Chondrocyte (in vitro differentiated cells): ENCODE measurements at regions not wholly inside any gene's neighbourhood (a gene's known extent, or its start where the extent isn't known, plus 50 kb on each side); places are given as distances from the start of the nearest gene placed in this dataset.
A peak's percentile ranks its signal among the peaks of the same experiment; 100 is the strongest.
"Not testable (repeated sequence)": the region's sequence is repeated elsewhere in the genome, so short reads cannot be mapped to it uniquely, and the experiment has no call there.

Experiments used
- DNase-seq: peaks from one replicate; pipeline ENCODE4 v3.0.0; 2021; ENCODE audit warnings: mixed read lengths, low spot score
- H3K27ac Mint-ChIP-seq: one replicate; pipeline ENCODE4 v1.8.0; 2021; ENCODE audit warnings: mild to moderate bottlenecking, moderate library complexity, mixed read lengths; ENCODE audit not compliant: unreplicated experiment
- H3K27me3 Mint-ChIP-seq: 2 replicates; pipeline ENCODE4 v1.8.0; 2021; ENCODE audit warnings: low read depth, mixed read lengths
- H3K36me3 Mint-ChIP-seq: 2 replicates; pipeline ENCODE4 v1.8.0; 2021; ENCODE audit warnings: low read depth, mixed read lengths
- H3K4me1 Mint-ChIP-seq: 2 replicates; pipeline ENCODE4 v1.8.0; 2021; ENCODE audit warnings: low read depth, mild to moderate bottlenecking, mixed read lengths
- H3K4me3 Mint-ChIP-seq: one replicate; pipeline ENCODE4 v1.8.0; 2021; ENCODE audit warnings: mild to moderate bottlenecking, moderate library complexity, mixed read lengths; ENCODE audit not compliant: unreplicated experiment
- H3K9me3 Mint-ChIP-seq: 2 replicates; pipeline ENCODE4 v1.8.0; 2021; ENCODE audit warnings: low read depth, mixed read lengths
- CTCF ChIP-seq: fragments of 200-600 bp; sonication (generic); IDR thresholded peaks from 2 replicates; pipeline ENCODE4 v1.5.0; 2021; ENCODE audit warnings: antibody characterized with exemption, mild to moderate bottlenecking, moderate library complexity

GRCh38 chr1:95770581-95770980, 536.6 kb downstream of the RWDD3 start:
- no peak overlapping the region for H3K27ac Mint-ChIP-seq
- peaks cover 3% of the 10 kb centered on the region for H3K9me3 Mint-ChIP-seq
- no peak overlapping the region for H3K4me3 Mint-ChIP-seq
- H3K4me1 Mint-ChIP-seq = no peaks in the 10 kb centered on the region
- TF ChIP-seq CTCF = no peak
- peaks cover 7% of the 10 kb centered on the region for H3K27me3 Mint-ChIP-seq
- no peaks in the 10 kb centered on the region for H3K36me3 Mint-ChIP-seq
- DNase-seq = no peak

- no peak overlapping the region for H3K4me3 Mint-ChIP-seq
- no peaks in the 10 kb centered on the region for H3K4me1 Mint-ChIP-seq
- H3K36me3 Mint-ChIP-seq = no peaks in the 10 kb centered on the region
- H3K9me3 Mint-ChIP-seq = no peaks in the 10 kb centered on the region
- H3K27me3 Mint-ChIP-seq = peaks cover 5% of the 10 kb centered on the region
- DNase-seq = no peak
- TF ChIP-seq CTCF = no peak
- H3K27ac Mint-ChIP-seq = no peak overlapping the region
Observed at GRCh38 chr1:95778217-95778616, 544.2 kb downstream of the RWDD3 start.

GRCh38 chr1:95780836-95781235, 546.8 kb downstream of the RWDD3 start:
- Mint-ChIP-seq H3K27me3 (peaks cover 5% of the 10 kb centered on the region), H3K4me1 (no peaks in the 10 kb centered on the region), H3K4me3 (no peak overlapping the region), H3K27ac (no peak overlapping the region), H3K36me3 (no peaks in the 10 kb centered on the region), H3K9me3 (no peaks in the 10 kb centered on the region)
- no peak for TF ChIP-seq CTCF
- no peak for DNase-seq

- no peak overlapping the region for H3K4me3 Mint-ChIP-seq
- H3K9me3 Mint-ChIP-seq = peaks cover 3% of the 10 kb centered on the region
- no peak overlapping the region for H3K27ac Mint-ChIP-seq
- peaks cover 6% of the 10 kb centered on the region for H3K27me3 Mint-ChIP-seq
- no peaks in the 10 kb centered on the region for H3K4me1 Mint-ChIP-seq
- DNase-seq = no peak
- no peaks in the 10 kb centered on the region for H3K36me3 Mint-ChIP-seq
- no peak for TF ChIP-seq CTCF
Observed at GRCh38 chr1:95790136-95790535, 556.1 kb downstream of the RWDD3 start.

GRCh38 chr1:95793893-95794292, 559.9 kb downstream of the RWDD3 start:
- TF ChIP-seq CTCF = peak; percentile 23
- DNase-seq = no peak
- H3K4me1 Mint-ChIP-seq = no peaks in the 10 kb centered on the region
- H3K27me3 Mint-ChIP-seq = peaks cover 10% of the 10 kb centered on the region
- H3K27ac Mint-ChIP-seq = no peak overlapping the region
- no peak overlapping the region for H3K4me3 Mint-ChIP-seq
- H3K36me3 Mint-ChIP-seq = no peaks in the 10 kb centered on the region
- H3K9me3 Mint-ChIP-seq = no peaks in the 10 kb centered on the region

- H3K4me3 Mint-ChIP-seq, H3K36me3 Mint-ChIP-seq, H3K27me3 Mint-ChIP-seq, H3K4me1 Mint-ChIP-seq, DNase-seq, H3K27ac Mint-ChIP-seq: not testable (repeated sequence)
- H3K9me3 Mint-ChIP-seq = peaks cover 10% of the 10 kb centered on the region
Observed at GRCh38 chr1:95797761-95798160, 563.8 kb downstream of the RWDD3 start.
